ENCODE measurements at regions not wholly inside any gene's neighbourhood (a gene's known extent, or its start where the extent isn't known, plus 50 kb on each side); places are given as distances from the start of the nearest gene placed in this dataset.

GRCh38 chr2:16180631-16181030 is 240.3 kb downstream of the MYCN start:
- DNase-seq = no peak

DNA sequence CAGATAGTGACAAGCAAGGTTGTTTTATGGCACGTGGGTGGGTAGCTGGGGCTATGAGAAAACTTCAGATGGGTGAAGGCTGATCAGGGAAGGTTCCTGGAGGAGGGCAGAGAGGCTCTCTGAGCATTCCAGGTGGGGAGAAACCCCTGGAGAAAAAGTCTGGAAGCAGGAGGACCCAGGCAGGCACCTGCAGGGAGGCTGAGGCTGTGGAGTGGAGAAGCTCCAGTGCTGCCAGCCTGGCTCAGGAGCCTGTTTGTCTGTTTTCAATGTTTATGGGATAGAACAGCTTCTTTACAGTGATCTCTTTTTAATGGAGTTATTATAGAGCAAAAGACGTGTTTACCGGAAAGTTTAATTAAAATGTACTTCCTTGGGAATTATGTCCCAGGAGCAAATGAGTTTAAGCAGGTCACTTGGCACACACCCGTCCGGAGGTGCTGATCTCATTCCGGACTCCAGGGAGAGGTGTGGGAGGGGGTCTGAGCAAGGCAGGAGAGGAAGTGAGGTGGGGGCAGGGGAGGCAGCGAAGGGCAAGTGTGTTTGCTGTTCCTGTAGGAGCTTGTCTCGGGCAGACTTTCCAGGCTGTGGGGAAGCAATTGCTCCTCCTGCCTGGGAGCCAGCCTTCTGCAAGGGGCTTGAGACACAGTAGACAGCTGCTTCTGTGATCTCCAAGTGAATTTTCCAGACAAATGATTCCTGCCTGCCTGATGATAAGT is 239.5 kb downstream of the MYCN start:
- DNase-seq = no peak

DNA sequence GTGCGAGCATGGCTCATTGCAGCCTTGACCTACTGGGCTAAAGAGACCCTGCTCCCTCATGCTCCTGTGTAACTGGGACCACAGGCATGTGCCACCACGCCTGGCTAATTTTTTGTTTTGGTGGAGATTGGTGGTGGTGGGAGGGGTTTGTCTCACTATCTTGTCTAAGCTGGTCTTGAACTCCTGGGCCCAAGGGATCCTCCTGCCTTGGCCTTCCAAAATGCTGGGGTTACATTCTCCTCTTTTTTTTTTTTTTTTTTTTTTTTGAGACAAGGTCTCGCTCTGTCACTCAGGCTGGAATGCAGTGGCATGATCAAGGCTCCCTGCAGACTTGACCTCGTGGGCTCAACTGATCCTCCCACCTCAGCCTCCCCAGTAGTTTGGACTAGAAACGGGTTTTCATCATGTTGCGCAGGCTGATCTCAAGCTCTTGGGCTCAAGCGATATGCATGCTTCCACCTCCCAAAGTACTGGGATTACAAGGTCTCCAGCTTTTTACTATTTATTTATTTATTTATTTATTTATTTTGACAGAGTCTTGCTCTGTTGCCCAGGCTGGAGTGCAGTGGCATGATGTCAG is 238.3 kb downstream of the MYCN start:
- no peak for DNase-seq

GRCh38 chr2:16177671-16178180 is 237.4 kb downstream of the MYCN start:
- no peak for DNase-seq

GRCh38 chr2:16176971-16177480 is 236.7 kb downstream of the MYCN start:
- no peak for DNase-seq

- DNase-seq = no peak
Measured at GRCh38 chr2:16175247-16175825, 235.0 kb downstream of the MYCN start.

DNA sequence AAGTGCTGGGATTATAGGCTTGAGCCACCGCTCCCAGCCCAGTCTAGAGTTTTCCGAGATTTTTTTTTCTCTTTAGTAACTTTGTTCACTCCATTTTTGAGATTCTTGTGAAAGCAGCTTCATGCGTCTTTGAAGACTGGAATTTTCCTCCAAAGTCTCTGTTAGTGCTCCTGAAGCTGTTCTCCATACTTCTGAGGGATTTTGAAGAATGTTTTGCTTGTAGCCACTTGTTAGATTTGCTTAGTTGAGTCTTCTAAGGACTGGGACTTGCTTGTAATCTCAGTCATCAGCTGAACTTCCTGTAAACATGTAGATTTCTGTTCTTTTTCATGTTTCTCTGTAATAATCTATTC is 234.3 kb downstream of the MYCN start:
- DNase-seq = no peak

- no peak for DNase-seq
Measured at GRCh38 chr2:16173893-16174692, 233.7 kb downstream of the MYCN start.

DNA sequence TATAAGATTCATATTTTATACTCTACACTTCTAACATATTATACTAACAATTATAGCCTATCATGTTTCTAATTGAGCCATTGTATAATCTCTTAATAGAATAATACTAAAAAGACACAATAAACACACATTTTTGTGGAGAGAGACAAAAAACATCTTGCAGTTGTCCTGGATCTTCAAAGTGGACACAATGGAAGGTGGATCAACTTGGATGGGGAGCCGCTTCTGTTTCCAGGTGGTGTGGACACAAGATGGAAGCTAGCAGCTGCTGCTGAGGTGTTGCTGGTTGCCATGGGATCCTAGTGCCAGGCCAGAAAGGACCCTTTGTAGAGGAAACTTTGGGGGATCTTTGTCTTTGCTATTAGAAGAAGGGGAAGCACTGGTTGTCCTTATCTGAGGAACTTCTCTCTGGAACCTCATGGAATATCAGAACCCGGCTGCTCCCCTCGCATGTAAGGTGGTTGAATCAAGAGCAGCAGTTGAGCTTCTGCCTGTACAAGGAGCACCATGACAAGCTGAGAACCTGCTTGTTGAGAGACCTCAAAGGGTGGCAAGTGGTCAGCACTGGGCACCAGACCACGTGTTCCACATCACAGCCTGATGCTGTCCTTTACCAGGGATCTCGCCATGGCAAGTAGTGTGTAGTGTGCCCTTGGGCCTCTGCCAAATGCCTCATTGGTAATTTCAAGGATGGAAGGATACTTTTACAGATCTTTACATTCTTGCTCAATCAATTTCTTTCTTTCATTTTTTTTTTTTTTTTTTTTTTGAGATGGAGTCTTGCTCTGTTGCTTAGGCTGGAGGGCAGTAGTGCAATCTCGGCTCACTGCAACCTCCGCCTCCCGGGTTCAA is 232.2 kb downstream of the MYCN start:
- DNase-seq = no peak

DNA sequence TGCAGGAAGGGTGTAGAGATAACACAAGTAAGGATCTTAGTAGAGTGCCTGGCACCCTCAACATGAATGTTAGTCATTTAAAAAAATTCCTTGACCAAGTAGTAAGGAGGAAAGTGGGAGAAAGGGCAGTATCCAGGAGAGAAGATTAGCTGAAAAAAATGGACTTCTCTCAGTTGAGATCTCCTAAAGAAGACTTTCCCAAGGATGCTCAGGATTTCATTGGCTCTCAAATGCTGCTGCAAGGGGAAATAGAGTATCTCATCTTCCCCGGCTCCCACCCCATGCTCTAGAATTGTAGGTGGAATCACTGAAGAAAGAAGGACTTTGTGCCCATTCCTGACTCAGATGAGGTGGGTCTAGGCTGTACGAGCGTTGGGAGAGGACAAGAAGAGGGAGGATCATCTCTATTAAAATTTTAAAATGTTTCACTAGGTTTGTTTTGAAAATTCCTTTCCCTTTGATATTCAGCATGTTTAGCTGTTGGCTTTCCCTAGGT is 231.1 kb downstream of the MYCN start:
- no peak for DNase-seq

DNA sequence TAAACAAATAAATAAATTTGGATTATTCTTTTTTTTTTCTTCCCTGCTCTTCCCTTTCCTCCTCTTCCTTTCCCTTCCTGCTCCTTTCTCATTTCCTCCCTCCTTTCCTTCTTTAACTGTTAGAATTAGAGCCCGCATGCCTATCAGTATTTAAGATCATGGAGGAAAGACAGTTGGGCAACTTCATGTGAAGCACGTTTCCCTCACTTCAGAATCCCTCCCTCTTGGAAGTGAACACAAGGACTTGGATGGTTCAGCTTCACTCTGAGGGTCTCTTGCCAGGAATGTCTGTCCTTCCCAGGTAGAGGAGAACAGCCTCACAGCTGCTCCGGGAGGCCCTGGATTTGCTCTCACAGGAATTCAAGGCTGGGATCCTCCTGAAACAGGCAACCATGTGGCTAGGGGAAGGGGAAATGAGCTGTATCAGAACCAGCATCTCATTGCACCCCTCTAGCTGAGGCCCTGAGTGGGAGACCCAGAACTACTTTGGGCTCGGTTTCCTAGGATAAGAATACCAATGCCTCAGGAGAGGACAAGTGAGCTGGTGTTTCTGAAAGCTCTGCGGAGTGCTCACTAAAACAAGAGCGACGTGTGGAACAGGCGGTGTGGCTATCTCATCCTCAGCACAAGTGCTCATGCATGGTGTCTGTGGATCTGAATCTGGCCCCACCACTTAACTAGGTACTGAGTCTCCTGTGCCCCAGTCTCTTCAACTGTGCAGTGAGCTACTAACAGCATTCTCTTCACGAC is 230.5 kb downstream of the MYCN start:
- DNase-seq = no peak

DNA sequence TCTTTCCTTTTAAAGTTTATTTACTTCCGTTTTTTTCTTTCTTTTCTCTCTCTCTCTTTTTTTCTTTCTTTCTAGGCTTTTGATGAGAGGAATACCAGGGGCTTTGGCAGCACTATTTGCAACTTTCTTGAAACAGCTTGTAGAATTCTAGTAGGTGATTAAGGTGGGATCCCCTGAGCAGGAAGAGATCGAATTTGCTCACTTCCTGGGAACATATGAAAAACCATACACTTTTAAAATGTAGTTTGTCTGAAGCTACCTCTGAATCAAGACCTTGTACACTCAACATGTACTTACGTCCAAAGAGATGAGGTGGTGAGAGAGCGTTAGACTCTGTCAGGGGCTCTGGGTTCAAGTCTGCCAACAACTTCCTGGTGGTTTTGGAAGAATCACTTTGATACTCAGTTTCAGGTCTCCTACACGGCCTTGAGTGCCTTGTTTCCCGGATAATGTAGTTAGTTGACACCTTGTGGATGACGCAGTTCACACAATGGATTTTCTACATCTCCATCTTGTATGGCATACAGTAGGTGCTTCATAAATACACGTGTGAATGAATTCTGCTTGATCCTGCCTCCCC is 229.1 kb downstream of the MYCN start:
- no peak for DNase-seq

DNA sequence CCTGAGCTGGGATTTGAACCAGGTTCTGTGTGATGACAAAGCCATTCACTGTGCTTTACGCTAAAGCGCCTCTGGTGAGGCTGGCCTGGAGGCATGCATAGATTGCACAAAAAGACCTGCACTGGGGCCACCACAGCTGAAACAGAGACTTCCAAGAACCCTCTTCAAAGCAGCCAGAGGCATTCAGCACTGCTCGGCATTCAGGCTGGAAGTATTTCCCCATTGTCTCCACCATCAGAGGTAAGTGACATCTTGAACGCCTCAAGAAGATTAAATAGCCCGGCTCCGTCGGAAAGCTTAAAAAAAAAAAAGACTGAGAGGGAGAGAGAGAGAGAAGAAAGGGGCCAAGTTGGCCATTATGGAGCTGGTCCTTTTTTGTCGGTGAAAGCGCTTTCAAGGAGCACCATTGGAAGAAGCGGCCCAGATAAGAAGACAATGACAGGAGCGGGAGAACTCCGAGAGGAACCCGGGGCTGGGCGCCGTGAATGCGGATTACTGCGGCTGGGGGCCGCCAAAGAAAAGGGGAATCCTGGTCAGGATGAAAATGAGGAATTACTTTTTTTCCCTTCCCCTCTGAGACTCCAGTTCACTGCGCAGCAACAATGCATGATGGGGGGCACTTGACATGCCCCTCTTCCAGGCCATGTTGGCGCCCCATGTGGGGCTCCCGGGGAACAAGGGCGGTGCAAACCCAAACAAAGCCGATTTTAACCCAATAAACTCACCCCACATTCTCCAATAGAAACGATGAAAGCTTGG is 228.3 kb downstream of the MYCN start:
- DNase-seq = no peak

DNA sequence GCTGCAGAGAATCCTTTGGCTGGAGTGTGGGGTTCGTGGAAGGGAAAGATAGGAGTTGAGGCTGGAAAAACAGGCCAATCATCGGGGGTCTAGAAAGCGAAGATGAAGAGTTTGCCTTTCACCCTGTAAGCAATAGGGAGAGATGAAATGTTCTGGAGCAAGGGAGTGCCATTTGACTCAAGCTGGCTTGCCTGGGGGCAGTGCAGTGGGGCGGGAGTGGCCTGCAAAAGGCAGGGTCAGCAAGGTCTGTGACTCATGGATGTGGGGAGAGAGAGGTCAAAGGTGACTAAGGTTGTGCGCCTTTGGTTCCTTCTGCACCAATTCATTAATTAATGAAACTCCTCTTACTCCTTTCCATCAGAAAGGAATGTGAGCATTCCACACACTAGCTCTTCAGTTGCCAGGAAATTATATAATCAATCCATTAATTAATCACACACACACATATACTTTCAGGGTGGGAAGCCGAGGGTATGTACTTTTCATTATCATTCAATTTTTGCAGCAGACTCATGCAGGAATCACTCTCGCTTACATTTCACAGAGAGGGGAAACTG is 227.6 kb downstream of the MYCN start:
- DNase-seq = no peak

DNA sequence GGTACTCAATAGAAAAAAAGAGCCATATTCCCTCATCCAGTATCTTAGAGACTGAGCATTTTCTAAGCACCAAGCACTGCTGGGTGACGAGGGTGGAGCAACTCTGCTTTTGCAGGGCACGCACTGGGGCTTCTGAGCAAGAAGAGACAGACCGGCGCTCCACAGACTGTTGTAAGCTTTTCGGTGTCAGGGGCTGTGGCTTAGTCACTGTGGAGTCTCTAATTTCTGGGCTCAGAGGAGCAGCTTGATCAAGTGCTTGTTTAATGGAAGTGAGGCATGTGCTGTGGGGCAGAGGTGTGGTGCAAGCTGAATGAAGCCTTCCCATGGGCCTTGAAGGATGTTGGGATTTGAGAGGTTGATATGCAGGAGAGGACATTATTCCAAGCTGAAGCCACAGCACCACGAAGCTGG is 227.1 kb downstream of the MYCN start:
- DNase-seq = no peak

DNA sequence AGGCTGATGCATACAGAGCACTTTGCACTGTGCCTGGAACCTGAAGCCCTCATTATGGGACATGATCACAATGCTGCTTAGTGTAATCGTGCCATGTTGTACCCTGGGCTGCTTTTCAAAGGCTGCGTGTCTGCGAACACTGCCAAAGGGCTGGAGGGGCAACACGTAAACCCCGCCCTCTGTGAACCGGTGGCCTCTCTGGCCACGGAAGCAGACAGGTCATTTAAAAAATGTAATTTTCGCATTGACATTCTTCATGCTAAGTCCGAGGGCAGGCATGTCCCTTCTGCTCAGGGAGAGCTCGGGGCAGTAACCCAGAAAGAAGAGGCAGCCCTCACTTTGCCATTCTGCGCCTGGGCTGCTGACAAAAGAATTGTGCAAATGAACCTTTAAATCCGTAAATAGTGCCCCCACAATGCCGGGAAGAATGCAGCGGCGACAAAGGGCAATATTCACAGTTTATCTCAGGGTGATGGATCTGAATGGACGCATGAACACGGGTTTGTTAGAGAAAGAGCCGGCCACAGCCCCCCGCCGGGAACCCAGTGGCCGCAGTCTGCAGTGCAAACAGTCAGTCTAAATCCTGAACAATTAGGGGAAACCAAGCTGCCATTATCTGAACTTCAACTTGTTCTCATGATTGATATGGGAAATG is 226.1 kb downstream of the MYCN start:
- DNase-seq = no peak

GRCh38 chr2:16165518-16166326 is 225.4 kb downstream of the MYCN start:
- no peak for DNase-seq

DNA sequence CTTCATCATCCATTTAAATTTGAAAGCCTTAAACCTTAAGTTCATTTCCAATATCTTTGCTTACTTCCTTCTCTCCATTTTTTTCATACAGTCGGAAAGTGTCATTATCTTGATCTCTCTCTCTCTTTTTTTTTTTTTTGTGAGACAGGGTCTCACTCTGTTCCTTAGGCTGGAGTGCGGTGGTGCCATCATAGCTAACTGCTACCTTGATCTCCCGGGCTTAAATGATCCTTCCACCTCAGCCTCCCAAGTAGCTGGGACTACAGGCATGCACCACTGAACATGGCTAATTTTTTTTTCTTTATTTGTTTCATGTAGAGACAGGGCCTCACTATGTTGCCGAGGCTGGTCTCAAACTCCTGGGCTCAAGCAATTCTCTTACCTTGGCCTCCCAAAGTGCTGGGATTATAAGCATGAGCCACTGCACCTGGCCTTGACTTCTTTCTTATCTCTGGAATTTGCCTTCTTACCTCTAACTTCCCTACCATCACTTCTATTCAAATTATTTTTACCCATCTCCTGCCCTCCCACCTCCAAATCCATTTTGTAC is 222.2 kb downstream of the MYCN start:
- DNase-seq = no peak

All from T1000 (cell line).